NOMO-1 (cell line): ENCODE measurements at regions not wholly inside any gene's neighbourhood (a gene's known extent, or its start where the extent isn't known, plus 50 kb on each side); places are given as distances from the start of the nearest gene placed in this dataset.
"Not testable (repeated sequence)": the region's sequence is repeated elsewhere in the genome, so short reads cannot be mapped to it uniquely, and the experiment has no call there.

Experiments used
- DNase-seq, 2 experiments: peaks; one replicate each; lab custom pipeline; 2025; ENCODE audit not compliant: unreplicated experiment in 2 of 2; lab: John Stamatoyannopoulos, UW

GRCh38 chr13:44887515-44887914 is 101.8 kb downstream of the NUFIP1 start:
- no peak for DNase-seq

DNA sequence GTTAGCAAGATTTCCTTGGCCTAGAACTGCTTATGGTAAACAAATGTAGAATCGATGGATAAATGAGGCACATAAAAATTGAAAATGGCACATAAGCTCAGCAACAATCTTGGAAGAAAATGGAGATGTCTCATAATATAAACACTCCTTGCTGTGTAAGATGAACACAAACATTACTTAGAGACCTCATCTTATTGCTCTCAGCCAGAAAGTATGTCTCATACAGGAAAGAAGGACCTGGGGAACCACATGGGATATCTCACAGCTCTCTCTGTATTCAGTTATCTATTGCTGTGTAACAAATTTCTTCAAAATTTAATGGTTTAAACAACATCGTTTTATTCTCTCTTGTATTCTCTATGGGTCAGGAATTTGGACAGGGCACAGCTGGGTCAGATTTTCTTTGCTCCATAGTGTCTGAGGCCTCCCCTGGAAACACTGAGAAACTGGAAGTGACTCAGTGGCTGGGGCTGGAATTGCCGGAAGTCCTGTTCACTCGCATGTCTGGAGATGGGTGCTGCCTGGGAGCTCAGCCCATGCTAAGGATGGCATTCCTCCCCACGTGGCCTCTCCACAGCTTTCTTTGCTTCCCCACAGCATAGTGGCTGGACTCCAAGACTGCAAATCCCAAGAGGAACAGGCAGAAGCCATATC is 105.1 kb downstream of the NUFIP1 start:
- DNase-seq, result no peak

GRCh38 chr13:44879452-44880058 is 109.7 kb downstream of the NUFIP1 start:
- peak; percentile 7 to 14 for DNase-seq

DNA sequence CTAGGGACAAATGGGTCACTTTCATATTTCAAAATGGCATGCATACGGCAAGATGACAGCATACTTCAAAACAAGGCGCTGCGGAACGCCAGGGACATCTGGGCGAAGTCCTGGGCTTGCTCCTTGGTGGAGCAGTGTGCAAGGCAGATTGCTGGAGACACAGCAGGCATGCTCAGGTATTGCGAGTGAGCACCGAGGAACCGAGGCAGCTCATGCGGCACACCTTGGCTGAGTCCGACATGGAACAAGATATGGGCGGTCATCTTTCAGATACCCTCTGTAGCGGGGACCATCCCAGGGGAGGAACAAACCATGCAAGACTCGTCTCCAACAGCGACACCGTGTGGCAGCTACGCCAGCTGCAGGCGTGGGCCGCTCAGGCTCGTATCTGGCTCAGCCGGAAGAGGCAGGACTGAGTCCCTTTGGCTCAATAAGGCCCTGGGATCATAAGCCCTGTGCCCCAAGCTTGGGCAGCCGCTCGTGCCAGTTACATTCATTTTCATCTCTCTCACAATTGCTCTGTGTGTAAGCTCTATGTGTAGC is 112.4 kb downstream of the NUFIP1 start:
- DNase-seq, result no peak

- no peak for DNase-seq
Observed at GRCh38 chr13:44874886-44875630, 114.2 kb downstream of the NUFIP1 start.

DNA sequence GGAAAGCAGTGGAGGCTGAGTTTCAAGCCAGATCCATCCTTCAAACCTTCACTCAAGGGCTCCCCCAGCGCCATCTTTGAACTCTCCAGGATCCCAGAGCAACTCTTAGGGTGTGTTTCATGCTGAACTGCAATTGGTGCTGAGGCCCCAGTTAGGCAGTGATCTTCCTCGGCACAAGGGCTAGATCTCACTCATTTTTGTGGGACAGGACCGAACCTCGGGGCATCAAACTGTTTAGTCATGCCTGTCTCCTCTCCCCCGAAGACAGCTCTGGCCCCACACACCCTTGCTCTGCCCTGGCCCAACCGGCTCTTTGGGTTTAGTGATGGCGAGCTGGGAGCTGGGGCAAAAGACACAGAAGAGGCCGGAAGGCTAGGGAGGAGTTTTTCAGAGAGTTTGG is 115.1 kb downstream of the NUFIP1 start:
- DNase-seq, result no peak

- no peak for DNase-seq
Observed at GRCh38 chr13:44873461-44873860, 115.8 kb downstream of the NUFIP1 start.

- no peak for DNase-seq
Observed at GRCh38 chr13:44872751-44873150, 116.5 kb downstream of the NUFIP1 start.

DNA sequence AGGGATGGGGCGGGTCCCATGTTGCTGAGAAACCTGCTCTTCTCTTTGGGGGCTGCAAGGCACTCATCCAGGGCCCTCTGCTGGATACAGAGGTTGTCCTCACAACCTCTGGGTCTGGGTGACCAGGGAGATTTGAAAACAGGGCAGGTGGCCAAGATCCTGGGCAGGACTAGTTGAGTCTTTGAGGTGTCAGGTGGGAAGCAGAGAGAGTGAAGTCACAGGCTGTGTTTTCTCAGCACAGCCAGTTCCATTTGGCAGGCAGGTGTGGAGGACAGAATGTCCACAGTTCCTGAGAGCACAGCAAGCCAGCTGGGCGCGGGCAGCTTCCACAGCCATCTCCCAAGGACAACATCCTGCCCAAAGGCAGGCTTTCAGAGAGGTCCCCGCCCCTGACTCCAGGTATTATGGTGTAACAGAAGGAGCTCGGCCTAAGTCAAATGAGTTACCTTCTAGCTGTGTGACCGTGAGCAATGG is 118.8 kb downstream of the NUFIP1 start:
- DNase-seq, result no peak

DNA sequence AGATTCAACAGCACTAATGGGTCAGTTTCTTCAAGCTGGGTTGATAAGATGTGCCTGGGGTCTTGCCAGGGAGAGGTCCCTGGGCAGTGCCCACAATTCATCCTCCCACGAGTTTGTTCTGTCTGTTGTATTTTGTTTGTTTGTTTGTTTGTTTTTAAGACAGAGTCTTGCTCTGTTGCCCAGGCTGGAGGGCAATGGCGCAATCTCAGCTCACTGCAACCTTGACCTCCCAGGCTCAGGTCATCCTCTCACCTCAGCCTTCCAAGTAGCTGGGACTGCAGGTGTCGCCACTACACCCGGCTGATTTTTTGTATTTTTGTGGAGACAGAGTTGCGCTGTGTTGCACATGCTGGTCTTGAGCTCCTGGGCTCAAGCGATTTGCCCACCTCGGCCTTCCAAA is 120.1 kb downstream of the NUFIP1 start:
- DNase-seq, result no peak

DNA sequence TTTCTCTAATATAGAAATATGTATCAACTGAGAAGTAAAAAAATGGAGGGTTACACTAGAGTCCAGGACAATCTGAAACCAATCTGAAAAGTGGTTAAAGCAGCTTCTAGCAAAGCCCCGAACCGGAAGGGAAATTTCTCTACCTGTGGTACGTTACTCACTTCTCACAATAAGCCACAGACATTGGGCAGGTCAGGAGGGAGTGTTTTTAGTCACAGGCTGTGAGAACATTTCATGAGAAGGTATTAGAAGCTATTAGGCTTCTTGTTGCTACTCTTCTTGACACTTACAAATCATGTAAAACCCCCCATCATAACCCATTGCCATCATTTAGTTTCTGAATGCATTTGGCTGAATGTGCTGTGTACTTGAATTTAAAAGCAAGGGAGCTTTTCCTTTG is 120.9 kb downstream of the NUFIP1 start:
- DNase-seq, result no peak

GRCh38 chr13:44867825-44868224 is 121.4 kb downstream of the NUFIP1 start:
- no peak for DNase-seq

DNA sequence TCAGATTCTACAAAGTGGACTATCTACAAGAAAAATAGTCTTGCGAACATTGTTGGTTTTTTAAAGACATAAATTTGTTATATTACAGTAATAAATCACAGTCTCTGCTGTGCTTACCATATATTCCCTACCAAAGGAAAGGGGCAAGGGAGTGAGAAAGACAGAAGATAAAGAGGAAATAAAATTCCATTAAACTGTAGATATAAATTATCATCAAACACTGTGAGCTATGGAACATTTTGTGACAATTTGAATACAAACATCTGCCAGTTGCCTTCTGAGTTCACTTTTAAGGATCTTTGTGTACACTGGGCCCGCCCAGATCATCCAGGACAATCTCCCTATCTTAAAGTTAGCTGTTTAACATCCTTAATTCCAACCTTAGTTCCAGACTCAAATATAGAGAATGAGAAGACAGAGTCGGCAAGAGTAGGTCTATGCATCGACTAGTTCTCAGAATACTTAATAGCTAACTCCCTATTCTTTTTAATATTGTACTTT is 122.8 kb downstream of the NUFIP1 start:
- DNase-seq, result no peak

GRCh38 chr13:44865722-44866410 is 123.4 kb downstream of the NUFIP1 start:
- DNase-seq, result no peak

DNA sequence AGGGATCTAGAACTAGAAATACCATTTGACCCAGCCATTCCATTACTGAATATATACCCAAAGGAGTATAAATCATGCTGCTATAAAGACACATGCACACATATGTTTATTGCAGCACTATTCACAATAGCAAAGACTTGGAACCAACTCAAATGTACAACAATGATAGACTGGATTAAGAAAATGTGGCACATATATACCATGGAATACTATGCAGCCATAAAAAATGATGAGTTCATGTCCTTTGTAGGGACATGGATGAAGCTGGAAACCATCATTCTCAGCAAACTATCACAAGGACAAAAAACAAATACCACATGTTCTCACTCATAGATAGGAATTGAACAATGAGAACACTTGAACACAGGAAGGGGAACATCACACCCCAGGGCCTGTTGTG is 125.6 kb downstream of the NUFIP1 start:
- not testable (repeated sequence) for DNase-seq

GRCh38 chr13:44860454-44860853 is 128.8 kb downstream of the NUFIP1 start:
- DNase-seq, result no peak

DNA sequence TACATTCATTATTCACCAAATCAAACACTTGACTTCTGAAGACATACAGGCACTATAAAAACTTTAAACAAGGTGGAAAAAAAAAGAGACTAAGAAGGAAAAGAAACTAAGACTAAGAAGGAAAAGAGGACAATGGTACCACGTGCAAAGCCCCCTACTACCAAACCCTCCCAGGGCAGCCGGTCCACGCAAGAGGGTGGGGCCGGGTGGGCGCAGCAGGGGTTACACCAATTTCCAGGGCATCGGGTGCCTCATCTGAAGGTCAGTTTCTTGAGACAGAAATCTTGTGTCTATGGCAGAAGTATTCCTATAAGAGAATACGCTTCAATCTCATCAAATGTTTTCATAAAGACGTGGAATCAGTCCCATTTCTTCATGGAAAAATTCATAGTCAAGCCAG is 131.5 kb downstream of the NUFIP1 start:
- no peak for DNase-seq

- no peak for DNase-seq
Observed at GRCh38 chr13:44857061-44857460, 132.2 kb downstream of the NUFIP1 start.

DNA sequence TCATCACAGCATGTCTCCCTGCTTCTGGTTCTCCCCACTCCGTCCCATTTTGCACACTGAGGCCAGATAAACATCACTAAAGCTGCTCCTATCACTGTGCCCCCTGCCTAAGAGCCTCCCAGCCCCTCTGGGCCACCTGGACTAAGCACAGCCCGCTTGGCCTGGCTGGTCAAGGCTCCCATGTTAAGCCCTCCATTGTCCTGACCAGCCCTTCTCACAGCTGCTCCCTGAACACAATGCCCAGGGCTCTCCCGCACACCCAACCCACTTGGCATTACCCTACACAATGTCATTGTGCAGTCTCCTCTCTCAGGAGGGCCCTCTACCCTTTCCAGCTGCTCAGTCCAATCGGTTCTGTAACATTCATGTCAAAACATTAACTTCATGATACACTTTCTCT is 133.4 kb downstream of the NUFIP1 start:
- no peak for DNase-seq

- no peak for DNase-seq
Observed at GRCh38 chr13:44854313-44855060, 134.8 kb downstream of the NUFIP1 start.
